ENCODE measurements at regions not wholly inside any gene's neighbourhood (a gene's known extent, or its start where the extent isn't known, plus 50 kb on each side); places are given as distances from the start of the nearest gene placed in this dataset.

GRCh38 chr5:71955723-71956122 lies 151.6 kb upstream of the MAP1B start:
- WGBS, 2 experiments (ENCODE audit: extremely low coverage in 2 of 2, insufficient read length in 1 of 2), result 100% methylated on average over 1 of the region's 9 CpGs; no CpG with 5 or more reads in 1 of the 2 experiments
- no peak for ATAC-seq (ENCODE audit: low read depth)
- no peaks in the 10 kb centered on the region for H3K9me3 ChIP-seq (ENCODE audit: control insufficient read depth, insufficient read depth, low read length)

More at GRCh38 chr5:71955723-71956122, 151.6 kb upstream of the MAP1B start:
- H3K18ac ChIP-seq (ENCODE audit: low read depth, low read length), result no peak overlapping the region
- no peaks in the 10 kb centered on the region for H3K9me1 ChIP-seq (ENCODE audit: insufficient read depth, low read length)
- H2AFZ ChIP-seq (replicated peaks; ENCODE audit: low read length, poor library complexity), result no peak overlapping the region
- H4K91ac ChIP-seq (ENCODE audit: insufficient read depth, low read depth, low read length), result no peak overlapping the region
- no peak overlapping the region for H4K8ac ChIP-seq (ENCODE audit: low read depth in 2 of 2, low read length in 2 of 2)
- peaks cover 16% of the 10 kb centered on the region for H3K27me3 ChIP-seq (ENCODE audit: control insufficient read depth, insufficient read depth, low read length)
- no peak overlapping the region for H3K14ac ChIP-seq (replicated peaks; ENCODE audit: low read depth, low read length)
- no peaks in the 10 kb centered on the region for H3K79me1 ChIP-seq (ENCODE audit: low read depth in 1 of 2, low read length in 2 of 2)
- no peaks in the 10 kb centered on the region for H3K36me3 ChIP-seq (ENCODE audit: control insufficient read depth, insufficient read depth, low read length)
- no peak overlapping the region for H2BK20ac ChIP-seq (ENCODE audit: low read depth, low read length)
- dilution Hi-C loops (cut with HindIII; ENCODE audit: low sequenced_read_pairs, unreplicated experiment), result no loop called here
- no peaks in the 10 kb centered on the region for H4K20me1 ChIP-seq (ENCODE audit: insufficient read depth, low read length)
- no peak overlapping the region for H4K5ac ChIP-seq (ENCODE audit: low read depth, low read length)
- no peak overlapping the region for H3K23ac ChIP-seq (ENCODE audit: low read depth, low read length)
- in situ Hi-C loops (cut with MboI; ENCODE audit: low sequenced_read_pairs), result no loop called here
- DNase-seq, result no peak
- intact Hi-C loops (cut with micrococcal nuclease), result no loop called here
- H2BK120ac ChIP-seq (ENCODE audit: low read depth, low read length), result no peak overlapping the region
- no peak overlapping the region for H3K4me2 ChIP-seq (ENCODE audit: low read depth, low read length)
- H3K27ac ChIP-seq (ENCODE audit: insufficient read depth, low read length), result no peak overlapping the region
- H3K4ac ChIP-seq (ENCODE audit: low read depth, low read length), result no peak overlapping the region
- TF ChIP-seq ELK1 (IDR thresholded peaks at IDR 0.05; ENCODE audit: borderline replicate concordance, low read depth, low read length) (no peak), SMC3 (IDR thresholded peaks at IDR 0.05; ENCODE audit: low read depth, low read length) (no peak), POLR2A (IDR thresholded peaks at IDR 0.05; ENCODE audit: low read depth, low read length) (no peak), MAZ (IDR thresholded peaks at IDR 0.05; ENCODE audit: borderline replicate concordance, low read depth, low read length) (no peak)
- no peak overlapping the region for H2AK9ac ChIP-seq (replicated peaks; ENCODE audit: low read depth, low read length, poor library complexity)
- H3K4me3 ChIP-seq (ENCODE audit: insufficient read depth, low read depth, low read length), result no peak overlapping the region
- no peak overlapping the region for H2AK5ac ChIP-seq (ENCODE audit: low read depth, low read length)
- ChIA-PET CTCF (no interaction called here), POLR2A (ENCODE audit: unreplicated experiment) (interaction anchor here (0.6 kb wide), 1 partner anchor 118 kb away, joined by 4 read pairs; no protein-coding TSS in a partner anchor)
- no peak overlapping the region for H2BK15ac ChIP-seq (ENCODE audit: low read depth, low read length)
- H2BK5ac ChIP-seq (ENCODE audit: low read depth, low read length, poor library complexity, severe bottlenecking), result no peak overlapping the region
- BruUV-seq (replicated peaks), result no TSS peak
- no peak overlapping the region for H3K56ac ChIP-seq (ENCODE audit: extremely low read depth, insufficient read depth, low read length)
- no peaks in the 10 kb centered on the region for H3K4me1 ChIP-seq (ENCODE audit: control insufficient read depth, insufficient read depth, low read length)
- no peak overlapping the region for H3K9ac ChIP-seq (ENCODE audit: low read depth, low read length)

Data from IMR-90 (cell line).